GM11168 (cell line): ENCODE measurements at regions not wholly inside any gene's neighbourhood (a gene's known extent, or its start where the extent isn't known, plus 50 kb on each side); places are given as distances from the start of the nearest gene placed in this dataset.
"Not testable (repeated sequence)": the region's sequence is repeated elsewhere in the genome, so short reads cannot be mapped to it uniquely, and the experiment has no call there.

Experiments used
- in situ Hi-C: fragments of 300-500 bp; cut with MboI; formaldehyde crosslinking; loops from one replicate; pipeline ENCODE4 v1.12.0; 2022; ENCODE audit warnings: low sequenced_read_pairs; ENCODE audit not compliant: unreplicated experiment

- in situ Hi-C loops = not testable (repeated sequence)
Observed at GRCh38 chr21:8377093-8377841, 2144.1 kb upstream of the TPTE start.

- in situ Hi-C loops = not testable (repeated sequence)
Observed at GRCh38 chr21:8380419-8381079, 2140.8 kb upstream of the TPTE start.

GRCh38 chr21:8388169-8388939 lies 2133.0 kb upstream of the TPTE start:
- in situ Hi-C loops = not testable (repeated sequence)

- in situ Hi-C loops = not testable (repeated sequence)
Observed at GRCh38 chr21:8388940-8389238, 2132.5 kb upstream of the TPTE start.

GRCh38 chr21:8390550-8391171 lies 2130.7 kb upstream of the TPTE start:
- in situ Hi-C loops = not testable (repeated sequence)

GRCh38 chr21:8394380-8394779 lies 2127.0 kb upstream of the TPTE start:
- in situ Hi-C loops = not testable (repeated sequence)

GRCh38 chr21:8395992-8396391 lies 2125.4 kb upstream of the TPTE start:
- in situ Hi-C loops = not testable (repeated sequence)

GRCh38 chr21:8398870-8399437 lies 2122.4 kb upstream of the TPTE start:
- in situ Hi-C loops = not testable (repeated sequence)

GRCh38 chr21:8399866-8400265 lies 2121.5 kb upstream of the TPTE start:
- in situ Hi-C loops = not testable (repeated sequence)

- in situ Hi-C loops = not testable (repeated sequence)
Observed at GRCh38 chr21:8401799-8402198, 2119.6 kb upstream of the TPTE start.

GRCh38 chr21:8406331-8406730 lies 2115.1 kb upstream of the TPTE start:
- in situ Hi-C loops = not testable (repeated sequence)

- in situ Hi-C loops = not testable (repeated sequence)
Observed at GRCh38 chr21:8411139-8411671, 2110.2 kb upstream of the TPTE start.

- in situ Hi-C loops = loop anchor here (5.0 kb wide), 1 partner anchor 188 kb away; no protein-coding TSS in a partner anchor
Observed at GRCh38 chr21:8419925-8420560, 2101.3 kb upstream of the TPTE start.

GRCh38 chr21:8427790-8428667 lies 2093.4 kb upstream of the TPTE start:
- in situ Hi-C loops = not testable (repeated sequence)

GRCh38 chr21:8428668-8429456 lies 2092.5 kb upstream of the TPTE start:
- in situ Hi-C loops = not testable (repeated sequence)

GRCh38 chr21:8434710-8435109 lies 2086.7 kb upstream of the TPTE start:
- in situ Hi-C loops = not testable (repeated sequence)

GRCh38 chr21:8443093-8443492 lies 2078.3 kb upstream of the TPTE start:
- in situ Hi-C loops = not testable (repeated sequence)

- in situ Hi-C loops = loop anchor here (5.0 to 25.0 kb wide), 2 partner anchors 233 to 562 kb away; no protein-coding TSS in a partner anchor
Observed at GRCh38 chr21:8449807-8450206, 2071.6 kb upstream of the TPTE start.
